ENCODE measurements at regions not wholly inside any gene's neighbourhood (a gene's known extent, or its start where the extent isn't known, plus 50 kb on each side); places are given as distances from the start of the nearest gene placed in this dataset.

DNA sequence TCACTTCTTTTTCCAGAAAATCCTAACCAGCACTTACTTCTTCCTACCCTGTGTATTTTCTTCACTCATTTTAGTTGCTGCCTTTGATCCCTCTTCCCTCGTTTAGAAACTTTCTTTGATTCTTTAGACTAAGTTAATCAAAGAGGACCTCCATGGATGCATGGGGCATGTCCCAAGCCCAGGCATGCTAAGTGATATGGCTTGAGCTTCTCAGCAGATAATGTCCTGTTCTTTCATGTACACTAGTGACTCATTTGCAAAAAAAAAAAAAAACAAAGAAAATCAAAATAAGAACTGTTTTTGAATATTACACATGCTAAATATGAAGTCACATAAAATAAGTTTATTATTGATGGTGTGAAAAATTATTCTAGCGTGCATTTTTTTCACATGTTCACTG lies 800.9 kb downstream of the SATB2 start:
- H3K4me3 ChIP-seq (ENCODE audit: low read depth in 1 of 3, low read length in 3 of 3) = no peak overlapping the region
- TF ChIP-seq HNF4G (IDR thresholded peaks at IDR 0.05) = no peak
- no peak for TF ChIP-seq GABPA (IDR thresholded peaks at IDR 0.05 in 1 of 2, conservative IDR thresholded peaks at IDR 0.05 in 1 of 2)
- TF ChIP-seq SP1 (IDR thresholded peaks at IDR 0.05) = no peak
- TF ChIP-seq JUND (IDR thresholded peaks at IDR 0.05) = no peak
- no peak for TF ChIP-seq HNF4A (conservative IDR thresholded peaks at IDR 0.05)
- TF ChIP-seq, protein P1, sequence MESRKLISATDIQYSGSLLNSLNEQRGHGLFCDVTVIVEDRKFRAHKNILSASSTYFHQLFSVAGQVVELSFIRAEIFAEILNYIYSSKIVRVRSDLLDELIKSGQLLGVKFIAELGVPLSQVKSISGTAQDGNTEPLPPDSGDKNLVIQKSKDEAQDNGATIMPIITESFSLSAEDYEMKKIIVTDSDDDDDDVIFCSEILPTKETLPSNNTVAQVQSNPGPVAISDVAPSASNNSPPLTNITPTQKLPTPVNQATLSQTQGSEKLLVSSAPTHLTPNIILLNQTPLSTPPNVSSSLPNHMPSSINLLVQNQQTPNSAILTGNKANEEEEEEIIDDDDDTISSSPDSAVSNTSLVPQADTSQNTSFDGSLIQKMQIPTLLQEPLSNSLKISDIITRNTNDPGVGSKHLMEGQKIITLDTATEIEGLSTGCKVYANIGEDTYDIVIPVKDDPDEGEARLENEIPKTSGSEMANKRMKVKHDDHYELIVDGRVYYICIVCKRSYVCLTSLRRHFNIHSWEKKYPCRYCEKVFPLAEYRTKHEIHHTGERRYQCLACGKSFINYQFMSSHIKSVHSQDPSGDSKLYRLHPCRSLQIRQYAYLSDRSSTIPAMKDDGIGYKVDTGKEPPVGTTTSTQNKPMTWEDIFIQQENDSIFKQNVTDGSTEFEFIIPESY (IDR thresholded peaks at IDR 0.05) = no peak
- no peak for TF ChIP-seq YY1 (IDR thresholded peaks at IDR 0.05)
- TF ChIP-seq EGR1 (IDR thresholded peaks at IDR 0.05; ENCODE audit: low read depth in 2 of 2) = no peak
- no peak for TF ChIP-seq FOXA2 (IDR thresholded peaks at IDR 0.05)
- TF ChIP-seq TAF1 (conservative IDR thresholded peaks at IDR 0.05) = no peak
- TF ChIP-seq, protein P2, sequence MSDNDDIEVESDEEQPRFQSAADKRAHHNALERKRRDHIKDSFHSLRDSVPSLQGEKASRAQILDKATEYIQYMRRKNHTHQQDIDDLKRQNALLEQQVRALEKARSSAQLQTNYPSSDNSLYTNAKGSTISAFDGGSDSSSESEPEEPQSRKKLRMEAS (IDR thresholded peaks at IDR 0.05) = no peak
- H3K9me3 ChIP-seq (ENCODE audit: control insufficient read depth in 4 of 4, low read length in 3 of 4) = no peaks in the 10 kb centered on the region
- no peaks in the 10 kb centered on the region for H3K4me1 ChIP-seq (ENCODE audit: control insufficient read depth in 4 of 4, insufficient read depth in 4 of 4, low read length in 3 of 4)
- H3K27ac ChIP-seq (ENCODE audit: low read depth in 1 of 2, low read length in 2 of 2) = no peak overlapping the region
- H3K9ac ChIP-seq (ENCODE audit: low read depth in 1 of 2, low read length in 2 of 2) = no peak overlapping the region
- no peaks in the 10 kb centered on the region for H3K36me3 ChIP-seq (ENCODE audit: control insufficient read depth in 4 of 4, insufficient read depth in 3 of 4, low read depth in 1 of 4, low read length in 3 of 4)
- no peak for DNase-seq (ENCODE audit: low spot score)
- 69% methylated on average over 2 of the region's 2 CpGs for WGBS
- H3K27me3 ChIP-seq (ENCODE audit: control insufficient read depth in 4 of 4, insufficient read depth in 4 of 4, low read length in 3 of 4) = no peaks in the 10 kb centered on the region

DNA sequence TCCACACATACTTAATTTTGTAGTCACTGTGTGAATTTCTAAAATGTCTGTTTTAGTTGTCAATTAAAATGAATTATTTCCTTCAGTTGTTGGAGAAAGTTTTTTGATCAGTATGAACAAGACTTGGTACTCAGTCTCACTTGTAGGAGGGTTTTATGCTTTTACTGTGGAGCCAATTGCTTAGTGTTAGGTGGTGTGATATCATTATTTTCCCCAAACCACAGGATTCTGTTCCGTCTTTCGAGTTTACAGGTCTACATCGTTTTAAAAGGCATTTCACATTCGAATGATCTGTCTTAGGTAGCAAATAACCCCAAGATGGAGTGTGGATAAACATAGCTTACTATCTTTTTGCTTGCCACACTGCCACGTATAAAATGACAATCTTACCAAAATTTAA lies 803.1 kb downstream of the SATB2 start:
- TF ChIP-seq GABPA (IDR thresholded peaks at IDR 0.05 in 1 of 2, conservative IDR thresholded peaks at IDR 0.05 in 1 of 2) (no peak), YY1 (IDR thresholded peaks at IDR 0.05) (no peak), HNF4G (IDR thresholded peaks at IDR 0.05) (no peak), JUND (IDR thresholded peaks at IDR 0.05) (no peak), FOXA1 (IDR thresholded peaks at IDR 0.05) (no peak)
- Histone ChIP-seq H3K9ac (ENCODE audit: low read depth in 1 of 2, low read length in 2 of 2) (no peak overlapping the region), H3K27me3 (ENCODE audit: control insufficient read depth in 4 of 4, insufficient read depth in 4 of 4, low read length in 3 of 4) (no peaks in the 10 kb centered on the region), H3K4me1 (ENCODE audit: control insufficient read depth in 4 of 4, insufficient read depth in 4 of 4, low read length in 3 of 4) (no peaks in the 10 kb centered on the region), H3K9me3 (ENCODE audit: control insufficient read depth in 4 of 4, low read length in 3 of 4) (no peaks in the 10 kb centered on the region), H3K27ac (ENCODE audit: low read depth in 1 of 2, low read length in 2 of 2) (no peak overlapping the region), H3K36me3 (ENCODE audit: control insufficient read depth in 4 of 4, insufficient read depth in 3 of 4, low read depth in 1 of 4, low read length in 3 of 4) (no peaks in the 10 kb centered on the region), H3K4me3 (ENCODE audit: low read depth in 1 of 3, low read length in 3 of 3) (no peak overlapping the region)
- 75% methylated on average over 5 of the region's 5 CpGs for WGBS
- no peak for DNase-seq (ENCODE audit: low spot score)

DNA sequence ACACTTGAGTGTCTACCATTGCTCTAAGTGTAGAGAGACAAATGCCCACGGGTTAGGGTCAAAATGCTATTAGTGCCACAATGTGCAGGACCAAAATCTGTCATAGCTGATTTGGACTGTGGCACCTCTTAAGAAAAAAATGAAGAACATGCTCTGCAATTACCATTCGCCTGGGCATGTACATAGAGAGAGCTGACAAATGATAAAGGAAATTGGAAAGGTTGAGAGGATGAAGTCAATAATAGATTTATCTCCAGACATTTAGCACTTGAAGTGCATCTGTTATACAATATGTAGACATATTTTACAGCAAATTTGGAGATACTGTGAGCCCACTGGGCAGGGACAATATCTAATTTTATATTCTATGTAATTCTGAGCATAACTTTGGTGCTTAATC lies 804.4 kb downstream of the SATB2 start:
- TF ChIP-seq JUND (IDR thresholded peaks at IDR 0.05) = no peak
- TF ChIP-seq HNF4G (IDR thresholded peaks at IDR 0.05) = no peak
- TF ChIP-seq RXRA (IDR thresholded peaks at IDR 0.05) = no peak
- TF ChIP-seq, protein P3, sequence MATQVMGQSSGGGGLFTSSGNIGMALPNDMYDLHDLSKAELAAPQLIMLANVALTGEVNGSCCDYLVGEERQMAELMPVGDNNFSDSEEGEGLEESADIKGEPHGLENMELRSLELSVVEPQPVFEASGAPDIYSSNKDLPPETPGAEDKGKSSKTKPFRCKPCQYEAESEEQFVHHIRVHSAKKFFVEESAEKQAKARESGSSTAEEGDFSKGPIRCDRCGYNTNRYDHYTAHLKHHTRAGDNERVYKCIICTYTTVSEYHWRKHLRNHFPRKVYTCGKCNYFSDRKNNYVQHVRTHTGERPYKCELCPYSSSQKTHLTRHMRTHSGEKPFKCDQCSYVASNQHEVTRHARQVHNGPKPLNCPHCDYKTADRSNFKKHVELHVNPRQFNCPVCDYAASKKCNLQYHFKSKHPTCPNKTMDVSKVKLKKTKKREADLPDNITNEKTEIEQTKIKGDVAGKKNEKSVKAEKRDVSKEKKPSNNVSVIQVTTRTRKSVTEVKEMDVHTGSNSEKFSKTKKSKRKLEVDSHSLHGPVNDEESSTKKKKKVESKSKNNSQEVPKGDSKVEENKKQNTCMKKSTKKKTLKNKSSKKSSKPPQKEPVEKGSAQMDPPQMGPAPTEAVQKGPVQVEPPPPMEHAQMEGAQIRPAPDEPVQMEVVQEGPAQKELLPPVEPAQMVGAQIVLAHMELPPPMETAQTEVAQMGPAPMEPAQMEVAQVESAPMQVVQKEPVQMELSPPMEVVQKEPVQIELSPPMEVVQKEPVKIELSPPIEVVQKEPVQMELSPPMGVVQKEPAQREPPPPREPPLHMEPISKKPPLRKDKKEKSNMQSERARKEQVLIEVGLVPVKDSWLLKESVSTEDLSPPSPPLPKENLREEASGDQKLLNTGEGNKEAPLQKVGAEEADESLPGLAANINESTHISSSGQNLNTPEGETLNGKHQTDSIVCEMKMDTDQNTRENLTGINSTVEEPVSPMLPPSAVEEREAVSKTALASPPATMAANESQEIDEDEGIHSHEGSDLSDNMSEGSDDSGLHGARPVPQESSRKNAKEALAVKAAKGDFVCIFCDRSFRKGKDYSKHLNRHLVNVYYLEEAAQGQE (IDR thresholded peaks at IDR 0.05) = no peak
- no peak for TF ChIP-seq TAF1 (conservative IDR thresholded peaks at IDR 0.05)
- TF ChIP-seq, protein P1 (IDR thresholded peaks at IDR 0.05) = no peak
- TF ChIP-seq SP1 (IDR thresholded peaks at IDR 0.05) = no peak
- no peak for TF ChIP-seq RAD21 (IDR thresholded peaks at IDR 0.05)
- TF ChIP-seq FOXA2 (IDR thresholded peaks at IDR 0.05) = no peak
- no peak for TF ChIP-seq YY1 (IDR thresholded peaks at IDR 0.05)
- no peak for DNase-seq (ENCODE audit: low spot score)
- Histone ChIP-seq H3K36me3 (ENCODE audit: control insufficient read depth in 4 of 4, insufficient read depth in 3 of 4, low read depth in 1 of 4, low read length in 3 of 4) (no peaks in the 10 kb centered on the region), H3K9me3 (ENCODE audit: control insufficient read depth in 4 of 4, low read length in 3 of 4) (no peaks in the 10 kb centered on the region), H3K27me3 (ENCODE audit: control insufficient read depth in 4 of 4, insufficient read depth in 4 of 4, low read length in 3 of 4) (no peaks in the 10 kb centered on the region), H3K4me3 (ENCODE audit: low read depth in 1 of 3, low read length in 3 of 3) (no peak overlapping the region), H3K27ac (ENCODE audit: low read depth in 1 of 2, low read length in 2 of 2) (no peak overlapping the region), H3K9ac (ENCODE audit: low read depth in 1 of 2, low read length in 2 of 2) (no peak overlapping the region), H3K4me1 (ENCODE audit: control insufficient read depth in 4 of 4, insufficient read depth in 4 of 4, low read length in 3 of 4) (no peaks in the 10 kb centered on the region)
- 55% methylated on average over 2 of the region's 2 CpGs for WGBS

Measured in liver (tissue), 7 donors.